ELR (cell line): ENCODE measurements at regions not wholly inside any gene's neighbourhood (a gene's known extent, or its start where the extent isn't known, plus 50 kb on each side); places are given as distances from the start of the nearest gene placed in this dataset.

Experiments used
- DNase-seq: peaks from one replicate; pipeline ENCODE4 v3.0.0-alpha.2; 2015; ENCODE audit warnings: low read depth

GRCh38 chr22:48253136-48253535 lies 1490.7 kb downstream of the TBC1D22A start:
- no peak for DNase-seq

GRCh38 chr22:48251629-48252028 lies 1489.2 kb downstream of the TBC1D22A start:
- no peak for DNase-seq

GRCh38 chr22:48250937-48251530 lies 1488.6 kb downstream of the TBC1D22A start:
- no peak for DNase-seq

GRCh38 chr22:48250286-48250895 lies 1487.9 kb downstream of the TBC1D22A start:
- DNase-seq = no peak

- no peak for DNase-seq
These were observed 1487.3 kb downstream of the TBC1D22A start for GRCh38 chr22:48249713-48250268.

- DNase-seq = no peak
These were observed 1486.5 kb downstream of the TBC1D22A start for GRCh38 chr22:48248901-48249455.

- DNase-seq = no peak
These were observed 1485.4 kb downstream of the TBC1D22A start for GRCh38 chr22:48247829-48248228.

GRCh38 chr22:48245196-48245485 lies 1482.7 kb downstream of the TBC1D22A start:
- DNase-seq = no peak

GRCh38 chr22:48244388-48245195 lies 1482.1 kb downstream of the TBC1D22A start:
- no peak for DNase-seq

GRCh38 chr22:48242461-48242864 lies 1480.0 kb downstream of the TBC1D22A start:
- no peak for DNase-seq

GRCh38 chr22:48241658-48242057 lies 1479.2 kb downstream of the TBC1D22A start:
- no peak for DNase-seq

GRCh38 chr22:48240935-48241230 lies 1478.4 kb downstream of the TBC1D22A start:
- DNase-seq = no peak

GRCh38 chr22:48240148-48240934 lies 1477.9 kb downstream of the TBC1D22A start:
- no peak for DNase-seq

GRCh38 chr22:48239461-48240147 lies 1477.2 kb downstream of the TBC1D22A start:
- no peak for DNase-seq

GRCh38 chr22:48238966-48239365 lies 1476.5 kb downstream of the TBC1D22A start:
- DNase-seq = no peak

GRCh38 chr22:48238284-48238915 lies 1476.0 kb downstream of the TBC1D22A start:
- no peak for DNase-seq

GRCh38 chr22:48237466-48238283 lies 1475.2 kb downstream of the TBC1D22A start:
- no peak for DNase-seq

GRCh38 chr22:48236261-48236660 lies 1473.8 kb downstream of the TBC1D22A start:
- DNase-seq = no peak

- DNase-seq = no peak
These were observed 1473.3 kb downstream of the TBC1D22A start for GRCh38 chr22:48235744-48236143.

- no peak for DNase-seq
These were observed 1471.6 kb downstream of the TBC1D22A start for GRCh38 chr22:48234011-48234410.
